SK-N-SH (cell line): ENCODE measurements at regions not wholly inside any gene's neighbourhood (a gene's known extent, or its start where the extent isn't known, plus 50 kb on each side); places are given as distances from the start of the nearest gene placed in this dataset.
A peak's percentile ranks its signal among the peaks of the same experiment; 100 is the strongest.

ENCODE experiments used
- CTCF ChIA-PET: fragments of 300-600, 350-600 bp; formaldehyde crosslinking; extraction: SDS; loops from one replicate; lab custom pipeline; 2021; lab: Yijun Ruan, JAX
- POLR2A ChIA-PET: fragments of 350-600 bp; sonication (Branson Sonifier 250); formaldehyde crosslinking; extraction: SDS; loops from one replicate; lab custom pipeline; 2020; ENCODE audit warnings: antibody characterized with exemption, inconsistent platforms; lab: Yijun Ruan, JAX
- DNase-seq: peaks from one replicate; pipeline ENCODE4 v3.0.0; 2012
- H2AFZ ChIP-seq: fragments of 200-600 bp; sonication (generic); 2 replicates; pipeline ENCODE4 v1.8.1; 2016; ENCODE audit warnings: antibody characterized with exemption, mild to moderate bottlenecking, low read depth
- H3F3A ChIP-seq: fragments of 200-600 bp; sonication (generic); replicated peaks from 2 replicates; pipeline ENCODE3; 2016; ENCODE audit warnings: antibody characterized with exemption, mild to moderate bottlenecking; ENCODE audit not compliant: insufficient read depth
- H3K27ac ChIP-seq, 2 experiments: fragments of 200-500 bp in 1 of 2; fragments of 200-600 bp in 1 of 2; sonication (Bioruptor generic) in 1 of 2; sonication (generic), shearing (Covaris generic) in 1 of 2; 2 replicates each; pipeline versions ENCODE4 v1.5.1 to v1.6.1; 2014 to 2016; ENCODE audit warnings: low read depth in 2 of 2, inconsistent platforms in 1 of 2, low read length in 1 of 2, mild to moderate bottlenecking in 1 of 2, mixed read lengths in 1 of 2
- H3K27me3 ChIP-seq: fragments of 200-600 bp; sonication (generic), shearing (Covaris generic); 2 replicates; pipeline ENCODE4 v1.6.1; 2016; ENCODE audit warnings: mixed run types; ENCODE audit not compliant: insufficient read depth
- H3K36me3 ChIP-seq, 2 experiments: fragments of 200-500 bp in 1 of 2; fragments of 200-600 bp in 1 of 2; sonication (Bioruptor generic) in 1 of 2; sonication (generic) in 1 of 2; replicated peaks in 1 of 2; 2 replicates each; pipeline versions ENCODE3 to v1.5.1; 2014 to 2016; ENCODE audit warnings: low read length in 1 of 2, mild to moderate bottlenecking in 1 of 2; ENCODE audit not compliant: insufficient read depth in 2 of 2, control insufficient read depth in 1 of 2
- H3K4me1 ChIP-seq, 2 experiments: fragments of 200-500 bp in 1 of 2; fragments of 200-600 bp in 1 of 2; sonication (Bioruptor generic) in 1 of 2; sonication (generic), shearing (Covaris generic) in 1 of 2; 2 replicates each; pipeline versions ENCODE4 v1.5.1 to v1.6.1; 2014 to 2016; ENCODE audit warnings: low read depth in 1 of 2, low read length in 1 of 2, mixed run types in 1 of 2; ENCODE audit not compliant: insufficient read depth in 2 of 2, control insufficient read depth in 1 of 2
- H3K4me2 ChIP-seq: fragments of 200-600 bp; sonication (generic), shearing (Covaris generic); 2 replicates; pipeline ENCODE4 v1.6.1; 2017; ENCODE audit warnings: mixed run types
- H3K4me3 ChIP-seq, 2 experiments: fragments of 200-500 bp in 1 of 2; fragments of 200-600 bp in 1 of 2; sonication (Bioruptor generic) in 1 of 2; sonication (generic), shearing (Covaris generic) in 1 of 2; 2 replicates each; pipeline versions ENCODE4 v1.5.1 to v1.8.1; 2014 to 2016; ENCODE audit warnings: low read depth in 2 of 2, inconsistent platforms in 1 of 2, low read length in 1 of 2, mild to moderate bottlenecking in 1 of 2, mixed read lengths in 1 of 2, moderate library complexity in 1 of 2
- H3K79me2 ChIP-seq: fragments of 200-600 bp; sonication (generic); 2 replicates; pipeline ENCODE4 v1.8.1; 2017; ENCODE audit warnings: mild to moderate bottlenecking; ENCODE audit not compliant: insufficient read depth
- H3K9ac ChIP-seq: fragments of 200-600 bp; sonication (generic); 2 replicates; pipeline ENCODE4 v1.6.1; 2017; ENCODE audit warnings: mixed run types
- H3K9me2 ChIP-seq: fragments of 200-600 bp; sonication (generic); 2 replicates; pipeline ENCODE4 v1.6.1; 2017; ENCODE audit warnings: mixed run types
- H3K9me3 ChIP-seq: fragments of 200-600 bp; sonication (generic); 2 replicates; pipeline ENCODE4 v1.6.1; 2017; ENCODE audit warnings: mixed run types, mild to moderate bottlenecking, moderate library complexity
- H4K20me1 ChIP-seq: fragments of 200-600 bp; sonication (generic); 2 replicates; pipeline ENCODE4 v1.6.1; 2017; ENCODE audit warnings: mild to moderate bottlenecking, mixed run types; ENCODE audit not compliant: insufficient read depth
- CHD2 ChIP-seq: fragments of 150-350 bp; IDR thresholded peaks from 2 replicates; pipeline ENCODE4 v1.6.1; 2018; ENCODE audit warnings: low read length; ENCODE audit not compliant: partially characterized antibody
- ELF1 ChIP-seq: IDR thresholded peaks from 2 replicates; pipeline ENCODE4 v1.4.0; 2012
- EP300 ChIP-seq, 2 experiments: IDR thresholded peaks; 2 replicates each; pipeline versions ENCODE4 v1.4.0 to v1.6.1; 2012; ENCODE audit warnings: borderline replicate concordance in 1 of 2, low read depth in 1 of 2, low read length in 1 of 2
- EZH2phosphoT487 ChIP-seq: fragments of 200-600 bp; sonication (generic); IDR thresholded peaks from 2 replicates; pipeline ENCODE4 v1.6.1; 2017; ENCODE audit warnings: low read depth, mixed run types, mild to moderate bottlenecking, antibody characterized with exemption, moderate library complexity, borderline replicate concordance
- FOSL2 ChIP-seq: IDR thresholded peaks from 2 replicates; pipeline ENCODE4 v1.4.0; 2012; ENCODE audit warnings: low read depth, mild to moderate bottlenecking, moderate library complexity, borderline replicate concordance
- FOXM1 ChIP-seq: IDR thresholded peaks from 2 replicates; pipeline ENCODE4 v1.4.0; 2012; ENCODE audit warnings: low read depth, mild to moderate bottlenecking
- GABPA ChIP-seq: IDR thresholded peaks from 2 replicates; pipeline ENCODE4 v1.4.0; 2012; ENCODE audit warnings: low read depth, mild to moderate bottlenecking
- JUND ChIP-seq: IDR thresholded peaks from 2 replicates; pipeline ENCODE4 v1.4.0; 2012
- MAX ChIP-seq: IDR thresholded peaks from 2 replicates; pipeline ENCODE4 v1.4.0; 2012; ENCODE audit warnings: low read depth
- MEF2A ChIP-seq: IDR thresholded peaks from 2 replicates; pipeline ENCODE4 v1.4.0; 2012; ENCODE audit warnings: low read depth, borderline replicate concordance
- MXI1 ChIP-seq: IDR thresholded peaks from 2 replicates; pipeline ENCODE4 v1.6.1; 2012; ENCODE audit warnings: mild to moderate bottlenecking, low read depth, low read length, improper control_type of control experiment
- NRF1 ChIP-seq: IDR thresholded peaks from 2 replicates; pipeline ENCODE4 v1.6.1; 2012; ENCODE audit warnings: low read depth, mild to moderate bottlenecking, low read length
- POLR2AphosphoS5 ChIP-seq: IDR thresholded peaks from 2 replicates; pipeline ENCODE4 v1.6.1; 2012; ENCODE audit warnings: low read depth, low read length
- RAD21 ChIP-seq: IDR thresholded peaks from 2 replicates; pipeline ENCODE4 v1.6.1; 2012; ENCODE audit warnings: mild to moderate bottlenecking, low read length
- RFX5 ChIP-seq: IDR thresholded peaks from 2 replicates; pipeline ENCODE4 v1.6.1; 2012; ENCODE audit warnings: mild to moderate bottlenecking, improper control_type of control experiment, low read length
- RXRA ChIP-seq: IDR thresholded peaks from 2 replicates; pipeline ENCODE4 v1.4.0; 2012; ENCODE audit warnings: low read depth, mild to moderate bottlenecking, borderline replicate concordance
- SMC3 ChIP-seq: IDR thresholded peaks from 2 replicates; pipeline ENCODE4 v1.6.1; 2012; ENCODE audit warnings: low read depth, low read length, improper control_type of control experiment
- TAF1 ChIP-seq: IDR thresholded peaks from 2 replicates; pipeline ENCODE4 v1.6.1; 2012; ENCODE audit warnings: low read depth, mild to moderate bottlenecking, low read length, moderate library complexity, borderline replicate concordance
- TCF12 ChIP-seq: IDR thresholded peaks from 2 replicates; pipeline ENCODE4 v1.4.0; 2012
- WGBS: methylation state at CpG from one replicate; pipeline ENCODE4 v1.1.6; 2017; ENCODE audit warnings: low lambda C conversion rate; 5-methylcytosine and 5-hydroxymethylcytosine counted together

GRCh38 chr1:170470121-170470520, 61.8 kb upstream of the GORAB start:
- H4K20me1 ChIP-seq, result no peaks in the 10 kb centered on the region
- H2AFZ ChIP-seq, result no peak overlapping the region
- H3K9me2 ChIP-seq, result no peaks in the 10 kb centered on the region; the same call in 1 of the 2 replicates
- ChIA-PET POLR2A (no interaction called here), CTCF (no interaction called here)
- H3F3A ChIP-seq, result peaks cover 8% of the 10 kb centered on the region
- 0 out of 2 replicates have a peak, but pooled peaks cover 3% of the 10 kb centered on the region for H3K9me3 ChIP-seq
- DNase-seq, result no peak
- no peaks in the 10 kb centered on the region for H3K36me3 ChIP-seq
- H3K4me1 ChIP-seq, result no peaks in the 10 kb centered on the region; a peak in 1 of 4 replicates
- H3K9ac ChIP-seq, result no peak overlapping the region
- peak overlapping the region in 1 of 2 experiments; percentile 75; a peak in 1 of 4 replicates for H3K27ac ChIP-seq
- no peak for TF ChIP-seq RAD21
- no peak for TF ChIP-seq RXRA
- no peak for TF ChIP-seq TCF12
- no peak for TF ChIP-seq TAF1
- no peak for TF ChIP-seq FOSL2
- TF ChIP-seq FOXM1, result no peak
- TF ChIP-seq MEF2A, result no peak
- no peak for TF ChIP-seq POLR2AphosphoS5
- TF ChIP-seq RFX5, result no peak
- TF ChIP-seq NRF1, result no peak
- TF ChIP-seq ELF1, result no peak
- no peaks in the 10 kb centered on the region for H3K27me3 ChIP-seq
- no peaks in the 10 kb centered on the region for H3K79me2 ChIP-seq
- no peak overlapping the region for H3K4me2 ChIP-seq
- no peak overlapping the region for H3K4me3 ChIP-seq
- 0% methylated on average over 1 of the region's 1 CpG for WGBS

- H3K79me2 ChIP-seq, result no peaks in the 10 kb centered on the region
- 13% methylated on average over 1 of the region's 1 CpG for WGBS
- no peaks in the 10 kb centered on the region for H3K27me3 ChIP-seq
- H3K9me3 ChIP-seq, result 0 out of 2 replicates have a peak, but pooled peaks cover 3% of the 10 kb centered on the region
- peaks cover 8% of the 10 kb centered on the region for H3F3A ChIP-seq
- no peak overlapping the region for H3K4me2 ChIP-seq
- POLR2A ChIA-PET, result no interaction called here
- no peak overlapping the region for H2AFZ ChIP-seq
- no peaks in the 10 kb centered on the region; the same call in 1 of the 2 replicates for H3K9me2 ChIP-seq
- H4K20me1 ChIP-seq, result no peaks in the 10 kb centered on the region
- no peak for DNase-seq
- H3K36me3 ChIP-seq, result no peaks in the 10 kb centered on the region
- no peaks in the 10 kb centered on the region; a peak in 1 of 4 replicates for H3K4me1 ChIP-seq
- CTCF ChIA-PET, result no interaction called here
- no peak overlapping the region; the same call in 1 of the 2 replicates for H3K9ac ChIP-seq
- H3K27ac ChIP-seq, result peak overlapping the region in 1 of 2 experiments; percentile 75; a peak in 2 of 4 replicates
- TF ChIP-seq RAD21 (no peak), CHD2 (no peak), EZH2phosphoT487 (no peak), SMC3 (no peak), JUND (no peak), EP300 (IDR thresholded peaks at IDR 0.05; ENCODE audit: borderline replicate concordance in 1 of 2, low read depth in 1 of 2, low read length in 1 of 2) (no peak), GABPA (no peak), MAX (no peak), TAF1 (no peak), MXI1 (no peak)
- no peak overlapping the region for H3K4me3 ChIP-seq
These were observed 60.4 kb upstream of the GORAB start for GRCh38 chr1:170471398-170472053.
